KMS-11 (cell line): ENCODE measurements at regions not wholly inside any gene's neighbourhood (a gene's known extent, or its start where the extent isn't known, plus 50 kb on each side); places are given as distances from the start of the nearest gene placed in this dataset.

Experiments used
- H2AFZ ChIP-seq: fragments of 200-600 bp; sonication (generic); 2 replicates; pipeline ENCODE4 v1.6.1; 2016; ENCODE audit warnings: antibody characterized with exemption, mixed run types, low read depth
- H3K27ac ChIP-seq: fragments of 200-600 bp; sonication (generic); 2 replicates; pipeline ENCODE4 v1.6.1; 2016; ENCODE audit warnings: mild to moderate bottlenecking, mixed run types
- H3K27me3 ChIP-seq: fragments of 200-600 bp; sonication (generic); 2 replicates; pipeline ENCODE4 v1.6.1; 2017; ENCODE audit warnings: mild to moderate bottlenecking, low read depth, mixed run types, moderate library complexity; ENCODE audit not compliant: insufficient read depth
- H3K36me3 ChIP-seq: fragments of 200-600 bp; sonication (generic); 2 replicates; pipeline ENCODE4 v1.6.1; 2017; ENCODE audit warnings: mild to moderate bottlenecking, mixed run types; ENCODE audit not compliant: insufficient read depth
- H3K4me1 ChIP-seq: fragments of 200-600 bp; sonication (generic); 2 replicates; pipeline ENCODE4 v1.6.1; 2016; ENCODE audit warnings: mild to moderate bottlenecking, low read depth, mixed run types; ENCODE audit not compliant: poor library complexity, severe bottlenecking
- H3K4me2 ChIP-seq: fragments of 200-600 bp; sonication (generic); 2 replicates; pipeline ENCODE4 v1.7.0; 2016; ENCODE audit warnings: mild to moderate bottlenecking, mixed run types
- H3K4me3 ChIP-seq: fragments of 200-600 bp; sonication (generic); IDR thresholded peaks from 2 replicates; pipeline ENCODE4 v1.6.1; 2017; ENCODE audit warnings: low read depth, low read length, mixed read lengths; ENCODE audit not compliant: insufficient read depth
- H3K79me2 ChIP-seq: fragments of 200-600 bp; sonication (generic); 2 replicates; pipeline ENCODE4 v1.6.1; 2016; ENCODE audit warnings: low read depth, mixed run types; ENCODE audit not compliant: insufficient read depth
- H3K9ac ChIP-seq: fragments of 200-600 bp; sonication (generic); 2 replicates; pipeline ENCODE4 v1.6.1; 2016; ENCODE audit warnings: mild to moderate bottlenecking, mixed run types
- H4K20me1 ChIP-seq: fragments of 200-600 bp; sonication (generic); 2 replicates; pipeline ENCODE4 v1.6.1; 2016; ENCODE audit warnings: mild to moderate bottlenecking, mixed run types; ENCODE audit not compliant: insufficient read depth
- CTCF ChIP-seq: fragments of 200-600 bp; sonication (generic); conservative IDR thresholded peaks from 2 replicates; pipeline ENCODE4 v1.6.1; 2017; ENCODE audit warnings: low read depth, mild to moderate bottlenecking, antibody characterized with exemption, low read length, moderate library complexity, mixed read lengths

DNA sequence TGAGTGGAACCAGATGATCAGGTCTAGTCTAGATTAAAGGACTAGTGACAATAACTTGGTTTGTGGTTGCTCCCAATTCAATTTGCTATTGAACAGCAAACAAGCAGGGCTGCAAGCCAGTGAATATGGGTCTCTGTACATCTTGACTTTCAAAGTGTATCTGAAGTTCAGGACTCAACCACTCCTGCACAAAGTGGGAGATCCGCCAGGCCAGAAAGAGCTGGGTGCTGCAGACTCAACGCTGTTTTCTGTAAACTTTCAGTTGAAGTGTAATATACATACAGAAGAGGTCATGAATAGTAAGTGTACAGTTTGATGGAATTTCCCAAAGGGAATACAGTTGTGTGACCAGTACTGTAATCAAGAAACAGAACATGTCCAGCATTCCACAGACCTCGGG lies 416.6 kb downstream of the RPS24 start:
- H3K79me2 ChIP-seq, result no peaks in the 10 kb centered on the region
- no peak for TF ChIP-seq CTCF
- no peak overlapping the region for H3K4me2 ChIP-seq
- no peak overlapping the region for H3K9ac ChIP-seq
- no peaks in the 10 kb centered on the region for H4K20me1 ChIP-seq
- H3K4me1 ChIP-seq, result no peaks in the 10 kb centered on the region
- no peak overlapping the region for H2AFZ ChIP-seq
- H3K27ac ChIP-seq, result no peak overlapping the region
- no peak overlapping the region for H3K4me3 ChIP-seq
- no peaks in the 10 kb centered on the region for H3K36me3 ChIP-seq
- no peaks in the 10 kb centered on the region for H3K27me3 ChIP-seq

GRCh38 chr10:78450807-78451485 lies 417.3 kb downstream of the RPS24 start:
- Histone ChIP-seq H2AFZ (no peak overlapping the region), H3K9ac (no peak overlapping the region), H3K27ac (no peak overlapping the region), H3K79me2 (no peaks in the 10 kb centered on the region), H3K4me1 (no peaks in the 10 kb centered on the region), H3K36me3 (no peaks in the 10 kb centered on the region), H3K4me2 (no peak overlapping the region), H3K27me3 (no peaks in the 10 kb centered on the region), H4K20me1 (no peaks in the 10 kb centered on the region), H3K4me3 (no peak overlapping the region)
- no peak for TF ChIP-seq CTCF

DNA sequence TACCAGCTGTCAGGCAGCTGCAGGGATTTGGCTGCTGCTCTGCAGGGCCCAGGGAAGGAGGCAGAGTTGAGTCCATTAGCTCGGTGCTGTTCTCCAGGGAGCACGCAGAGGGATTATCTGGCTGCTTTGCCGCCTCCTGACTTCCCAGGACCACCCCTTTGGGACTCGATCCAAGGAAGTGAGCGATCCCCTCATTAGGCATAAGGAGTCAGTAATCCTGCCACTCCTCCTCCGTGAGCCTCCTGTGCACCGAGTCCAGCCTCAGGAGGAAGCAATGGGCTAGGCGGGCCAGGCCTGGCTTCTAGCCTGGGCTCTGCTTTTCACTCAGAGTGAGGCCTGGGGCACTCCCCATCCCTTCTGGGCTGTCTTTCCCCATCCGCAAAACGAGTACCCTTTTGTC lies 417.9 kb downstream of the RPS24 start:
- H3K4me1 ChIP-seq, result no peaks in the 10 kb centered on the region
- H3K36me3 ChIP-seq, result no peaks in the 10 kb centered on the region
- no peak for TF ChIP-seq CTCF
- H3K27me3 ChIP-seq, result no peaks in the 10 kb centered on the region
- no peak overlapping the region for H3K27ac ChIP-seq
- H3K9ac ChIP-seq, result no peak overlapping the region
- H3K79me2 ChIP-seq, result no peaks in the 10 kb centered on the region
- H3K4me3 ChIP-seq, result no peak overlapping the region
- H4K20me1 ChIP-seq, result no peaks in the 10 kb centered on the region
- H3K4me2 ChIP-seq, result no peak overlapping the region
- no peak overlapping the region for H2AFZ ChIP-seq

- Histone ChIP-seq H4K20me1 (no peaks in the 10 kb centered on the region), H2AFZ (no peak overlapping the region), H3K27ac (no peak overlapping the region), H3K27me3 (no peaks in the 10 kb centered on the region), H3K4me1 (no peaks in the 10 kb centered on the region), H3K36me3 (no peaks in the 10 kb centered on the region), H3K9ac (no peak overlapping the region), H3K79me2 (no peaks in the 10 kb centered on the region), H3K4me2 (no peak overlapping the region), H3K4me3 (no peak overlapping the region)
- TF ChIP-seq CTCF, result no peak
Observed at GRCh38 chr10:78454123-78454645, 420.5 kb downstream of the RPS24 start.
